Activated CD4-positive, alpha-beta T cell treated with anti-CD3 and anti-CD28 coated beads, Interleukin-2, amount 10 ng/mL, durations not matched to agents 24 days and 14 days (primary cell): ENCODE measurements at regions not wholly inside any gene's neighbourhood (a gene's known extent, or its start where the extent isn't known, plus 50 kb on each side); places are given as distances from the start of the nearest gene placed in this dataset.

Experiments
- DNase-seq: peaks from one replicate; pipeline ENCODE4 v3.0.0; 2022
- H3K27ac Mint-ChIP-seq: one replicate; pipeline ENCODE4 v1.8.0; 2022; ENCODE audit warnings: mild to moderate bottlenecking, mixed read lengths
- H3K27me3 Mint-ChIP-seq: one replicate; pipeline ENCODE4 v1.8.0; 2022; ENCODE audit warnings: mixed read lengths
- H3K36me3 Mint-ChIP-seq: one replicate; pipeline ENCODE4 v1.8.0; 2022; ENCODE audit warnings: low read depth, mild to moderate bottlenecking, mixed read lengths
- H3K4me1 Mint-ChIP-seq: one replicate; pipeline ENCODE4 v1.8.0; 2021; ENCODE audit warnings: mixed read lengths
- H3K4me3 Mint-ChIP-seq: one replicate; pipeline ENCODE4 v1.8.0; 2022; ENCODE audit warnings: mild to moderate bottlenecking, moderate library complexity, mixed read lengths
- H3K9me3 Mint-ChIP-seq: one replicate; pipeline ENCODE4 v1.8.0; 2021; ENCODE audit warnings: mixed read lengths
- intact Hi-C: fragments of 100-400 bp; cut with micrococcal nuclease; formaldehyde crosslinking; loops from one replicate; pipeline ENCODE4 v1.15.1; 2023

DNA sequence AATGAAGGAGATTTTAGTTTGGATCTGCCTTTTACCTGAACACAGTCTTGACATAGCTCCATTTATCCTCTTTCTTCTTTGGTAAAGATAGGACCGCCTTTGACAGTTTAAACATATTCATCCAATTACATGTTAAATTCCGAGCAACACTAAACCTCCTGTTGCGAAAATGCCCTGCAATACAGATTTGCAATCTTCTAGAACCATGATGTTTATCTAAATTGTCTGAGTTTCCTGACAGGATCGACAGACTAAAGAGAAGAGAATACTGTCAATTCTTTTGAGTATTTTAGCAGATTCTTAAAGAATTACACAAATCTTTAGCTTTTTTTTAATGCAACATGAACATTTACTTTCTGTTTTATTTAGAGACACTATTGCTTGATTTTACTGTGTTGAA, 1145.5 kb downstream of the CDH11 start:
- no peaks in the 10 kb centered on the region for H3K4me1 Mint-ChIP-seq
- no peaks in the 10 kb centered on the region for H3K36me3 Mint-ChIP-seq
- no peak overlapping the region for H3K27ac Mint-ChIP-seq
- no peak overlapping the region for H3K4me3 Mint-ChIP-seq
- H3K9me3 Mint-ChIP-seq = peaks cover 15% of the 10 kb centered on the region
- no peaks in the 10 kb centered on the region for H3K27me3 Mint-ChIP-seq
- intact Hi-C loops = no loop called here
- no peak for DNase-seq

DNA sequence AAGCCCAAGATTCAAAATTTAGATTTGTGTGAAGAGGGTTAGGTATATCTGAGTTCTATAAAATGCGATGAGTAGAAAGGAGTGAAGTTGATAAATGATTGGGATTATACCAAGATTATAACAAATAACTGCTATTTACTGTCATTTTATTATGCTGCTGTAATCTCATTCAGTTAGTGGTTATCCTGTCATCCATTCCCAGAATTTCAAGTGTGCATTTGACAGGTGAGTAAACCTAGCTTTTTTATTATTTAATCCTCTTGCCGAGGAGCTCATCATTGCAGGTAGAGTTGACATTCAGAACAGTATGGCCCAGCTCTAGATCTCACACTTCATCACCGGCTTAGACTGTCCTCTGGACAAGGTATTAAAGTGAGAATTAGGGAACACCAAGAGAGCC, 1146.2 kb downstream of the CDH11 start:
- intact Hi-C loops = no loop called here
- Mint-ChIP-seq H3K27ac (no peak overlapping the region), H3K9me3 (peaks cover 15% of the 10 kb centered on the region), H3K4me3 (no peak overlapping the region), H3K36me3 (no peaks in the 10 kb centered on the region), H3K4me1 (no peaks in the 10 kb centered on the region), H3K27me3 (no peaks in the 10 kb centered on the region)
- DNase-seq = no peak

DNA sequence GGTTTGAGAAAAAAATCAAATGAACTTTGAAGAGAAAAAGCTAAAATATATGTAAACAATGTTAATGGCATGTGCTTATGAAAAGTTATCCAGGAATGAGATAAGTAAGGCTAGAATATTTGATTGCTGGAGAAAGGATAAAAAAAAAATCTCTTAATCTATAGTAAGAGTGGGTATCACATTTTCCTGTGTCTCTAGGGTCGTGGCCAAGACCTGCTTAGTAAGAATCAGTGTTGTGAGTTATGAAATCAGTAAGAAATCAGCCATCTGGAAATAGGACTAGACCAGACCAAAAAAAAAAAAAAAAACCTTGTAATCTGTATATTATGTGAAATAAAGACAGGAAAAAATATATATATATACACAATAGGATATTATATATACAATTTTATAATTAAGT, 1153.9 kb downstream of the CDH11 start:
- intact Hi-C loops = no loop called here
- Mint-ChIP-seq H3K27ac (no peak overlapping the region), H3K27me3 (no peaks in the 10 kb centered on the region)

DNA sequence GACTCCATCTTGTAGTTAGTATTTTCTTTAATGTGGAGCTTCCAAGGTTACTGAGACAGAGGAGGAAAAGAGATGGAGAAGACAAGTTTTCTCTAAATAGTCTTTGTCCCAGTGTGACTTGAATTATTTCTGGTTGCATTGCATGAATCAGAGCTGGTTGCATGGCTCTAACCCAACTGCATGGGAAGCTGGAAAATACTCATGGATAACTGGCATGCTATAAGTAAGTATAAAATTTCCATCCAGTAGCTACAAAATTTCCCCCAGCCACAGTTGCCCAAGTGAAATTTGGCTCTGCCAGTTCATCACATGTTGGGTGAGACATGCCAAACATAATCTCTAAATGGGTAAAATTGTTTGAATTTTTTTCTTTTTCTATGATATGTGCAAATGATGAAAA, 1161.5 kb downstream of the CDH11 start:
- Mint-ChIP-seq H3K9me3 (peaks cover 14% of the 10 kb centered on the region), H3K4me3 (no peak overlapping the region), H3K36me3 (no peaks in the 10 kb centered on the region), H3K27ac (no peak overlapping the region), H3K4me1 (no peaks in the 10 kb centered on the region), H3K27me3 (no peaks in the 10 kb centered on the region)
- no peak for DNase-seq
- intact Hi-C loops = no loop called here

More for the DNA sequence above, 1153.9 kb downstream of the CDH11 start:
- H3K9me3 Mint-ChIP-seq = peaks cover 6% of the 10 kb centered on the region
- H3K36me3 Mint-ChIP-seq = no peaks in the 10 kb centered on the region
- DNase-seq = no peak
- H3K4me3 Mint-ChIP-seq = no peak overlapping the region
- no peaks in the 10 kb centered on the region for H3K4me1 Mint-ChIP-seq

DNA sequence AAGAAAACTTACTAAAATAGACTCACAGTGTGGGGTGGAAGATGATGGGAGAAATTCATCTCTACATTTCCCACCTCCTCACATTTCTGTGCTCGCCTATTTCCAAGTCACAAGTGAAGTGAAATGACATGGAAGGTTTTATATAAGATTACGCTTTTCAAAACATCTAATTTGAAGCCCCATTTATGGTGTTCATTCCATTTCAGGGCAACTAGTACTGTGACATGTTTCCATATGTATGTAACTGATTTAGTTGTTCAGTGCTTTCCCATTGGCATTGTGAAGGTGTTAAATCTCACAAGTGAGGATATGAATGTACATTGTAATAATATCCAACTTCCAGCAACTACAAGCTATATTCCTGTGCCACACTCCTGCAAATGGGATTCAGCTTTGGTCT, 1174.8 kb downstream of the CDH11 start:
- no peaks in the 10 kb centered on the region for H3K27me3 Mint-ChIP-seq
- H3K27ac Mint-ChIP-seq = no peak overlapping the region
- no peak for DNase-seq
- H3K4me1 Mint-ChIP-seq = no peaks in the 10 kb centered on the region
- intact Hi-C loops = no loop called here
- no peaks in the 10 kb centered on the region for H3K36me3 Mint-ChIP-seq
- peaks cover 4% of the 10 kb centered on the region for H3K9me3 Mint-ChIP-seq
- no peak overlapping the region for H3K4me3 Mint-ChIP-seq

DNA sequence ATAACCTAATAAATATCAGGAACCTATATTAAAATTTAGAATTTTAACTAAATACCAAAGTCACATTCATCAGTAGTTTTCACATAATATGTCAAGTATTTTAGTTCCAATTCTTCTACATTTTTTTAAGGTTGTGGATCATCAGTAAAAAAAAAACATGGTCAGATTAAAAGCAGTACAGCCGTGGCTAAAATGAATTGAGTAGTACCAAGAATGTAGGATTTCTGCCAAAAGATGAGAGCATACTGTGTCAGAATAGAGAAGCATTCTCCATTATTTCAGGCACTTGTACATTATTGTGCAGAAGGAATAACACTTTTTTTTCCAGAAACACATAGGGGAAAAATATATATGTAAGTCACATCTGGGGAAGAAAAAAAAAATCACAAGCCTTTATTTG, 1176.1 kb downstream of the CDH11 start:
- H3K36me3 Mint-ChIP-seq = no peaks in the 10 kb centered on the region
- no peak overlapping the region for H3K27ac Mint-ChIP-seq
- H3K9me3 Mint-ChIP-seq = peaks cover 4% of the 10 kb centered on the region
- H3K4me3 Mint-ChIP-seq = no peak overlapping the region
- no peak for DNase-seq
- no peaks in the 10 kb centered on the region for H3K27me3 Mint-ChIP-seq
- H3K4me1 Mint-ChIP-seq = no peaks in the 10 kb centered on the region
- intact Hi-C loops = no loop called here

DNA sequence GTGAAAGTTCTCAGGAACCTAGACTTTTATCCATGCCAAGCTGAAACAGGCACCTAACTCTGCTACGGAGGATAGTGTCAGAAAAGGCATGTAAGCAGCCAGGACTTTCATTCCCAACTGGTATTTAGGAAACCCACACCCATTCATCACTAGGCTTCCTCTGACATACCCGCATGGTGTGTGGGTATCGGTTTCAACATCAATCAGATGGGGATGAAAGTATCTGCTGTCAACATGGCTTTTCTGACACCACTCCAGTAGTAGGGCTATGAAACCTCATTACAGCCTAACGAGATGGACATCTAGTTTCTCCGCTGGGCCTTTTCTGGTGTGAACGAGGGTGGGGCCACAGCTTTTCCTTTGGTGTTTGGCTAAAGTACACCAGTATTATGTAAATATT, 1178.3 kb downstream of the CDH11 start:
- DNase-seq = no peak
- intact Hi-C loops = no loop called here
- no peaks in the 10 kb centered on the region for H3K36me3 Mint-ChIP-seq
- H3K4me1 Mint-ChIP-seq = no peaks in the 10 kb centered on the region
- peaks cover 4% of the 10 kb centered on the region for H3K9me3 Mint-ChIP-seq
- no peaks in the 10 kb centered on the region for H3K27me3 Mint-ChIP-seq
- H3K4me3 Mint-ChIP-seq = no peak overlapping the region
- no peak overlapping the region for H3K27ac Mint-ChIP-seq

DNA sequence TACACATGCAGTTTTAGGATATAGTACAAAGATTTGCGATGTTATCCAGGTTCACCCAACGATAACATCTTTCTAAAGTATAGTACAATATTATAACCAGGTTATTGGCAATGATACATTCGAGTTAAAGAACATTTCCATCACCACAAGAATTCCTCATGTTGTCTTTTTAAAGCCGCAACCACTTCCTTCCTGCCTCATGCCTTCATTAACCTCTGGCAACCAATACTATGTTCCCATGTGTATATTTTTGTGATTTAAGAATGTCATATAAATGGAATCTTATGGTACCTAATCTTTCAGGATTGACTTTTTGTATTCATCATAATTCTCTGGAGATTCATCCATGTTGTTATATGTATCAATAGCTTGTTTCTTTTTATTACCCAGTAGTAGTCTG, 1183.2 kb downstream of the CDH11 start:
- intact Hi-C loops = no loop called here
- Mint-ChIP-seq H3K27me3 (no peaks in the 10 kb centered on the region), H3K4me3 (no peak overlapping the region), H3K4me1 (no peaks in the 10 kb centered on the region), H3K36me3 (no peaks in the 10 kb centered on the region), H3K9me3 (peaks cover 13% of the 10 kb centered on the region), H3K27ac (no peak overlapping the region)
- no peak for DNase-seq

DNA sequence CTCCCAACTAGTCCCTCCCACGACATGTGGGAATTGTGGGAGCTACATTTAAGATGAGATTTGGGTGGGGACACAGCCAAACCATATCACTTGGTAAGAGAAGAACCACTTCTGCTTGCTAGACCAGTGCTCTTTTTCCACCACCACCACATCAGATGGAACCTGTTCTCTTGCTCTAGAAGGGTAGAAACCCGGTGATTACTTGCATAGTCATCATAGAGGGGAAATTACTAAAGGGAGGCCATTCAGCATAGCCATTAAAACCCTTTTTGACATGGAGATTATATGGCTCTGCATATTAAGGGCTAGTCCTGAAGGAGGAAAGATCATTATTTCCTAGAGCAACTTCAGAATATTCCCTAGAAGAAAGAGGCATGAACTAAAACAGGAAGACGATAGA, 1188.0 kb downstream of the CDH11 start:
- no peak for DNase-seq
- H3K27me3 Mint-ChIP-seq = no peaks in the 10 kb centered on the region
- H3K27ac Mint-ChIP-seq = no peak overlapping the region
- H3K4me1 Mint-ChIP-seq = no peaks in the 10 kb centered on the region
- H3K36me3 Mint-ChIP-seq = no peaks in the 10 kb centered on the region
- intact Hi-C loops = no loop called here
- peaks cover 11% of the 10 kb centered on the region for H3K9me3 Mint-ChIP-seq
- no peak overlapping the region for H3K4me3 Mint-ChIP-seq

DNA sequence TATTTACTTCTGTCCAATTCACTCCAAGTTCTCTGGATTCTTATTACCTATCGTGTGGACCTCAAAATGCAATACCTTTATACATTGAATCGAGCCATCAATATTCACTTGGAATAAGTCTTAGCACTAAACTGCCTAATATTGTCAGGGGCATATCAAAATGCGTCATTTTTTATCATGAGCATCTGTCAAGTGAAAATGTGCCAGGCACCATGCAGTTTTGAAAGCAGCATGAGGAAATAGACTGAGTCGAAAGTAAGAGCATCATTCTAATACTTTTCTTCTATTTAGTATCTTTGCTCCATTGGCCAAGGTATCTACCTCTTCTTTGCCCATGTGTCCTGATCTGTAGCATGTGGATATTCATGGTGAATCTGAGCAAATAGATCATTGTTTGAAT, 1193.4 kb downstream of the CDH11 start:
- Mint-ChIP-seq H3K36me3 (no peaks in the 10 kb centered on the region), H3K4me3 (no peak overlapping the region), H3K27ac (no peak overlapping the region), H3K27me3 (no peaks in the 10 kb centered on the region), H3K4me1 (no peaks in the 10 kb centered on the region), H3K9me3 (peaks cover 12% of the 10 kb centered on the region)
- DNase-seq = no peak
- intact Hi-C loops = no loop called here

DNA sequence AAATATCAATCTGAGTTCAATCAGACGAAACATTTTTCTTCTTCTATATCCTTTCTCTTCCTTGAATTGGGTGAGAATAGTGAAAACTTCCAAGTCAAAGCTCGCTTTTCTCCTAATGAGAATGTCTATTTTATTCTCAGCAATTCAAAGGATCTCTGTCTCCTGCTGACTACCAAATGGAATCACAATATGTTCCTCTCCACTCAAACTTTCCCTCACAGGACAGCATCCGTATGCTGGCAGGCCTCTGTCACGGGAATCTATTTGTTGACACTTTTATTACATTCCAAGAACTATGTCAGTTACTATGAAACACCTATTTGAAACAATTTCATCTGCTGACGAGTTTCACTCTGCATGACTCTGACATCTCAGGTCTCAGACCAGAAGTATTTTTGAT, 1196.6 kb downstream of the CDH11 start:
- no peak overlapping the region for H3K4me3 Mint-ChIP-seq
- H3K36me3 Mint-ChIP-seq = no peaks in the 10 kb centered on the region
- H3K27ac Mint-ChIP-seq = no peak overlapping the region
- no peaks in the 10 kb centered on the region for H3K27me3 Mint-ChIP-seq
- H3K4me1 Mint-ChIP-seq = no peaks in the 10 kb centered on the region
- intact Hi-C loops = no loop called here
- no peak for DNase-seq
- H3K9me3 Mint-ChIP-seq = peaks cover 10% of the 10 kb centered on the region

DNA sequence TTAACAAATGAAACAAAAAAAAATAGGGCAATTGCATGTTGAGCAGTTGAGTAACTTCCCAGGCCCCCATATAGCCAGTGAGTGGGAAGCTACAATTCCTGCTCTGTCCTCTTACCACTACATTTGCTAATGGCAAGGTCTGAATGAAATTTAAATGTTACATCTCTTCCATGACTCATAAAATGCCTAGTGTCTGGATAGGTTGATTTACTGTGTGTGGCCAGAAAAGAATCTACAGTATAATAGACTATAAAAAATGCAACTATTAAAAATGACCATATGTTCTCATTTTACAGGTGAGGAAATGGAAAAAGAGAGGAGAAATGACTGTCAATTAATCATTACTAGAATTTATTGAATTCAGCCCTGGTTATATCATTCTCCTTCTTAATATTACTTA, 1199.3 kb downstream of the CDH11 start:
- no peaks in the 10 kb centered on the region for H3K27me3 Mint-ChIP-seq
- no peak overlapping the region for H3K4me3 Mint-ChIP-seq
- H3K27ac Mint-ChIP-seq = no peak overlapping the region
- H3K4me1 Mint-ChIP-seq = no peaks in the 10 kb centered on the region
- DNase-seq = no peak
- H3K36me3 Mint-ChIP-seq = no peaks in the 10 kb centered on the region
- intact Hi-C loops = no loop called here
- peaks cover 20% of the 10 kb centered on the region for H3K9me3 Mint-ChIP-seq

DNA sequence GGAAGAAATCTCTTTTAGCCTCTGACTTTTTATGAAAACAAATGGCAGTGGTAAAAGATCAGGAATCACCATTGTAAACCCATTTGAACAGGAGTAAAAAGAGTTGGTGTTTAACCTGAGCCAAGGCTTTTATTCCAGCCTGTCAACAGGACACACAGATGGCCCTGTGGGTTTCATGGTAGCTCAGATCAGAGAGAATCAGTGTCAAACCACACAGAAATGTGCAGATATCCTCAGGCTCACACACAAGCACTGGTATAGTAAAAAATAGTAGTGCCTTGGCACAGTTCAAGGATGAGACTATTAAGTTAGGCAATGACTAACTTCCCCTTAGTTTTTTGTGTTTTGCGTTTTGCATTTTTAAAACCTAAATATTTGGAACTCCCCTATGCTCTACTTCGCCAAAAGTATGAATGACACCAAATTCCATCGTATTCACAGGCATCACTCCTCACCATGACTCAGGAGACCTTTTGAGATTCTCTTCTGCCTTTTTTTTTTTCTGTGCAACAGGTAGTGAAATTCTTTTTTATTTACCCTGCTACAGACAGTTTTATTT, 1200.0 kb downstream of the CDH11 start:
- Mint-ChIP-seq H3K27me3 (no peaks in the 10 kb centered on the region), H3K36me3 (no peaks in the 10 kb centered on the region), H3K4me1 (no peaks in the 10 kb centered on the region), H3K9me3 (peaks cover 23% of the 10 kb centered on the region), H3K27ac (no peak overlapping the region), H3K4me3 (no peak overlapping the region)
- intact Hi-C loops = no loop called here
- no peak for DNase-seq

DNA sequence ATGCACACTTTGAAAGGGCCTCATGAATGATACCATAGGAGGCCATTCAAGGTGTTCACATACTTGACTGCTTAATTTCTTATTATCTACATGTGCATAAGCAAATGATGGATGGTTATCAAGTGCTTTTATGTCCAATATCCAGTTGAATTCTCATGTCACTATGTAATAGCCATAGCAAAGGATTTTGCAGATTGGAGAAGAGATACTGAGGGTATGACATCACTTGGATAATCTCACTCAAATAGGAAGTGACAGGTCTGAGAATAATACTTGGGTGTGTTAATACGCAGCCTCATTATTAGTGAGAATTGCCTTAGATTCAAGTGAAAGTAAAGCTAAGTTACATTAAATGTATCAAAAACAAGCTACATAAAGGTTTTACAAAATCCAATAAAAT, 1208.6 kb downstream of the CDH11 start:
- no peak overlapping the region for H3K27ac Mint-ChIP-seq
- H3K36me3 Mint-ChIP-seq = no peaks in the 10 kb centered on the region
- no peaks in the 10 kb centered on the region for H3K27me3 Mint-ChIP-seq
- DNase-seq = no peak
- H3K4me3 Mint-ChIP-seq = no peak overlapping the region
- intact Hi-C loops = no loop called here
- peaks cover 10% of the 10 kb centered on the region for H3K9me3 Mint-ChIP-seq
- no peaks in the 10 kb centered on the region for H3K4me1 Mint-ChIP-seq

DNA sequence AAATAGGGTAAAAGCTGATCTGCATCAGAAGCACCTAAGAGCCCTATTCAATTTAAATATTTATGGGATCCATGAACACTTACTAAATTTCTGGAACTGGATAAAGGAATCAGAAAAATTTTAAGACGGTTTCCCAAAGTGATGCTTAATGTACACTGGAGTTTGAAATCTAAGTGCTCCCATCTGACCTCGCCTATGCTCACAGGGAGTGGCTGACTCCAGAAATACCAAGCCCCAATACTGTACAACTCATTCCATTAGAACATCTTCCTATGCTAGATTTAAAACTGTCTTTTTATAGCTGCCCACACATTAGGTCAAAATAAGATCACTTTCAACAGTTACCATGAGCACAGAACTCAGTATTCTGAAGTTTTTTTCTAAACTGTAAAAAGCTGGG, 1214.6 kb downstream of the CDH11 start:
- H3K4me3 Mint-ChIP-seq = no peak overlapping the region
- peaks cover 14% of the 10 kb centered on the region for H3K9me3 Mint-ChIP-seq
- intact Hi-C loops = no loop called here
- no peaks in the 10 kb centered on the region for H3K27me3 Mint-ChIP-seq
- no peak for DNase-seq
- H3K27ac Mint-ChIP-seq = no peak overlapping the region
- H3K4me1 Mint-ChIP-seq = no peaks in the 10 kb centered on the region
- H3K36me3 Mint-ChIP-seq = no peaks in the 10 kb centered on the region
